Type B pancreatic cell (in vitro differentiated cells): ENCODE measurements at regions not wholly inside any gene's neighbourhood (a gene's known extent, or its start where the extent isn't known, plus 50 kb on each side); places are given as distances from the start of the nearest gene placed in this dataset.

Source experiments
- DNase-seq: peaks from one replicate; pipeline ENCODE4 v3.0.0; 2021; ENCODE audit warnings: mixed read lengths; ENCODE audit not compliant: unreplicated experiment; ENCODE audit errors: extremely low spot score
- H3K27ac Mint-ChIP-seq: 2 replicates; pipeline ENCODE4 v1.8.0; 2021; ENCODE audit warnings: mild to moderate bottlenecking, mixed read lengths
- H3K27me3 Mint-ChIP-seq: 2 replicates; pipeline ENCODE4 v1.8.0; 2021; ENCODE audit warnings: mixed read lengths
- H3K36me3 Mint-ChIP-seq: 2 replicates; pipeline ENCODE4 v1.8.0; 2021; ENCODE audit warnings: mixed read lengths
- H3K4me1 Mint-ChIP-seq: one replicate; pipeline ENCODE4 v1.8.0; 2021; ENCODE audit warnings: mixed read lengths; ENCODE audit not compliant: unreplicated experiment
- H3K4me3 Mint-ChIP-seq: 2 replicates; pipeline ENCODE4 v1.8.0; 2021; ENCODE audit warnings: mild to moderate bottlenecking, mixed read lengths
- H3K9me3 Mint-ChIP-seq: 2 replicates; pipeline ENCODE4 v1.8.0; 2021; ENCODE audit warnings: mixed read lengths
- TF ChIP-seq, protein P1 (sequence below): fragments of 200-600 bp; sonication (generic); conservative IDR thresholded peaks from 2 replicates; pipeline ENCODE4 v1.5.0; 2021; ENCODE audit warnings: antibody characterized with exemption, mild to moderate bottlenecking

DNA sequence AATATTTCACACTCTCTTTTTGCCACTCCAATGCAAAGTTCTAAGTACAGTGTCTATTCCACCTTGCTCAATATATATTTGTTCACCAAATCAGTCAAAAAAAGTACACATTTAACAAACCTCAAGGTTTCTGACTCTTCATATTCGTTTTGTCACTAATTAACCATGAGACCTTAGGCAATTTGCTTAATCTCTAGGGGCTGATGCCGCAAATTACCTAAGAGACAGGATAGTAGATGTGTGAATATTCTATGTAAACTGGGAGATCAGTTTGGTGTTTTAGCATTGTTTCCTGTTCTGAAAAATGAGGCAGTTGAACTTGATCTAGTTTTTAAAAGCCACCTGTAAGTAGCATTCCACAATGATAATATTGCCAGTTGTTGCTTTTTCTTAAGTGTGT lies 182.5 kb upstream of the KCNH8 start:
- H3K27ac Mint-ChIP-seq: no peak overlapping the region
- no peak overlapping the region for H3K4me3 Mint-ChIP-seq
- TF ChIP-seq, protein P1, sequence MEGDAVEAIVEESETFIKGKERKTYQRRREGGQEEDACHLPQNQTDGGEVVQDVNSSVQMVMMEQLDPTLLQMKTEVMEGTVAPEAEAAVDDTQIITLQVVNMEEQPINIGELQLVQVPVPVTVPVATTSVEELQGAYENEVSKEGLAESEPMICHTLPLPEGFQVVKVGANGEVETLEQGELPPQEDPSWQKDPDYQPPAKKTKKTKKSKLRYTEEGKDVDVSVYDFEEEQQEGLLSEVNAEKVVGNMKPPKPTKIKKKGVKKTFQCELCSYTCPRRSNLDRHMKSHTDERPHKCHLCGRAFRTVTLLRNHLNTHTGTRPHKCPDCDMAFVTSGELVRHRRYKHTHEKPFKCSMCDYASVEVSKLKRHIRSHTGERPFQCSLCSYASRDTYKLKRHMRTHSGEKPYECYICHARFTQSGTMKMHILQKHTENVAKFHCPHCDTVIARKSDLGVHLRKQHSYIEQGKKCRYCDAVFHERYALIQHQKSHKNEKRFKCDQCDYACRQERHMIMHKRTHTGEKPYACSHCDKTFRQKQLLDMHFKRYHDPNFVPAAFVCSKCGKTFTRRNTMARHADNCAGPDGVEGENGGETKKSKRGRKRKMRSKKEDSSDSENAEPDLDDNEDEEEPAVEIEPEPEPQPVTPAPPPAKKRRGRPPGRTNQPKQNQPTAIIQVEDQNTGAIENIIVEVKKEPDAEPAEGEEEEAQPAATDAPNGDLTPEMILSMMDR: no peak
- no peaks in the 10 kb centered on the region for H3K9me3 Mint-ChIP-seq
- no peak for DNase-seq
- no peaks in the 10 kb centered on the region for H3K36me3 Mint-ChIP-seq
- no peaks in the 10 kb centered on the region for H3K4me1 Mint-ChIP-seq
- no peaks in the 10 kb centered on the region for H3K27me3 Mint-ChIP-seq

DNA sequence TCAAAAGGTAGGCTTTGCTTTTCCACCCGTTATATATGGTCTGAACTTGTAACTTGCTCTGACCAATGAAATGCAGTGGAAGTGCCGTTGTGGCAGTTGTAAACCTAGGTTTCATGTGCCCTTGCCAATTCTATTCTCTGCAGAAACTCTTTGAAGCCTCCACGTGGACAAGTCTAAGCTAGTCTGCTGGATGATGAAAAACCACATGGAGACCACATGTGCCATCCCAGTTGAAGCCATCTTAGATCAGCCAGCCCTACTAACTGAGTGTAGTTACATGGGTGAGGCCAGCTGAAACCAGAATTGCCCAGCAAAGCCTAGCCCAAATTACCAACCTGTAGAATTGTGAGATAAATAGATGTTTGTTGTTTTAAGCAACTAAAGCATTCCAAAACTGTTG lies 183.7 kb upstream of the KCNH8 start:
- Mint-ChIP-seq H3K27me3 (no peaks in the 10 kb centered on the region), H3K27ac (no peak overlapping the region), H3K36me3 (no peaks in the 10 kb centered on the region), H3K4me3 (no peak overlapping the region), H3K4me1 (no peaks in the 10 kb centered on the region), H3K9me3 (no peaks in the 10 kb centered on the region)
- no peak for DNase-seq
- TF ChIP-seq, protein P1: no peak

DNA sequence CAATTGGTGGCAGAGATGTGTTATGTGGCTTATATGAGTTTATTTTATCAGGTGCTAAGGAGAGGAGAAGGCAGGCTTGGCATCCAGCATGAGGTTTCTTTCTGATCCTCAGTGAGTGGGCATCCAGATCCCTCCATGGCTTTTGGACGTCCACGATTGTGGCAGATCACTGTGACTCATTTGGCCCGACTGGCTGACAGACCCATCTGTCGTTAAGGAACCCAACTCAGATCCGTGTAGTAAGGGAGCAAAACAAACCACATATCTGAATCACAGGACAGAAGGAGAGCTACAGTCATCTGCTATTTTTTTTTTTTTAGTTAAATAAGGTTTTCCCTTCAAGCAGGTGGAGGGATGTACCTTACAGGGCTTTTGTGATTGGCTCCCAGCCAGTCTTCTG lies 197.0 kb upstream of the KCNH8 start:
- H3K36me3 Mint-ChIP-seq: no peaks in the 10 kb centered on the region
- no peak overlapping the region for H3K4me3 Mint-ChIP-seq
- no peaks in the 10 kb centered on the region for H3K4me1 Mint-ChIP-seq
- H3K27me3 Mint-ChIP-seq: no peaks in the 10 kb centered on the region
- DNase-seq: no peak
- H3K27ac Mint-ChIP-seq: no peak overlapping the region
- TF ChIP-seq, protein P1: no peak
- no peaks in the 10 kb centered on the region for H3K9me3 Mint-ChIP-seq

DNA sequence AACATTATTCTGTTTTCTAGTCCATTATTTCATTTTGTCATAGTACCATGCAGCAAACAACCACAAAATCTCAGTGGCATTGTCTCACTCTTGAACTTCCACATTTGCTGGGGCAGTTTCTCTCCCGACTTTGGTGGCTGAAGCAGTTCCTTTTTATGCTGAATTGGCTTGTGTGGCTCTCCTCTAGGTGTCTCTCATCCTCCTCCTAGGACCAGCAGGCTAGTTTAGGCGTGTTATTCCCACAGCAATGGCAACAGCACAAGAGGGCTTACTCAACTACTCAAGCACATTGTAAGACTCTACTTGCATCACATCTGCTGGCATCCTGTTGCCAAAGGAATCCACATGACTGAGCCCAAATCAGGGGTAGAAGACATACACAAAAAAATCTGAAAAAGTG lies 201.8 kb upstream of the KCNH8 start:
- H3K27ac Mint-ChIP-seq: no peak overlapping the region
- H3K36me3 Mint-ChIP-seq: no peaks in the 10 kb centered on the region
- H3K9me3 Mint-ChIP-seq: no peaks in the 10 kb centered on the region
- DNase-seq: no peak
- H3K4me1 Mint-ChIP-seq: no peaks in the 10 kb centered on the region
- H3K4me3 Mint-ChIP-seq: no peak overlapping the region
- TF ChIP-seq, protein P1: no peak
- H3K27me3 Mint-ChIP-seq: no peaks in the 10 kb centered on the region

- TF ChIP-seq, protein P1: no peak
- DNase-seq: no peak
Observed at GRCh38 chr3:18937574-18937973, 210.7 kb upstream of the KCNH8 start.

DNA sequence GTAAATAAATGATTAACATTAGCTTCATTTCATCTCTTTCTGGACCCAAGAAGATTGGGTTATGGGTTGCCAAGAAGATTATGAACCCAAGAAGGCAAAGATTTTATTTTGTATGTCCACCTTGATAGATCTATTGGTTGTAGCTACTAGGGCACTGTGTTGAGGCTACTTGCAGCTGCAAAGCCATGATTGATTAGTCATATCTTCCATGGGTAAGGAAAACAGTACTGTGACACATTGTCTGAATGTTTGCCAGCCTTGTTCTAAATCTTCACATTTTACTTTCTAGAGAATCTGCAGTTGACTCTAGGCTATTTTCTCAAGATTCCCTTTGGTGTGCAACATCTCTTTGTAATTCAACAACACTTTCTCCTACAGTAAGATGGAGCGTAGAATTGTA lies 229.2 kb upstream of the KCNH8 start:
- no peaks in the 10 kb centered on the region for H3K9me3 Mint-ChIP-seq
- TF ChIP-seq, protein P1: no peak
- H3K36me3 Mint-ChIP-seq: no peaks in the 10 kb centered on the region
- H3K4me1 Mint-ChIP-seq: no peaks in the 10 kb centered on the region
- no peak overlapping the region for H3K4me3 Mint-ChIP-seq
- no peak for DNase-seq
- no peaks in the 10 kb centered on the region for H3K27me3 Mint-ChIP-seq
- H3K27ac Mint-ChIP-seq: no peak overlapping the region

More at GRCh38 chr3:18937574-18937973, 210.7 kb upstream of the KCNH8 start:
- Mint-ChIP-seq H3K9me3 (no peaks in the 10 kb centered on the region), H3K4me3 (no peak overlapping the region), H3K27ac (no peak overlapping the region), H3K27me3 (no peaks in the 10 kb centered on the region), H3K4me1 (no peaks in the 10 kb centered on the region), H3K36me3 (no peaks in the 10 kb centered on the region)
